Stimulated activated CD8-positive, alpha-beta memory T cell treated with anti-CD3 and anti-CD28 coated beads, Interleukin-2, amount 100 ng/mL, for 1 hour (primary cell): ENCODE measurements at regions not wholly inside any gene's neighbourhood (a gene's known extent, or its start where the extent isn't known, plus 50 kb on each side); places are given as distances from the start of the nearest gene placed in this dataset.
A peak's percentile ranks its signal among the peaks of the same experiment; 100 is the strongest.
"Not testable (repeated sequence)": the region's sequence is repeated elsewhere in the genome, so short reads cannot be mapped to it uniquely, and the experiment has no call there.

Experiments
- DNase-seq, 2 donors: peaks; one replicate each; pipeline ENCODE4 v3.0.0-alpha.2; 2020; ENCODE audit warnings: low read depth in 2 of 2

- no peak for DNase-seq
These were observed 155.2 kb upstream of the C2CD4B start for GRCh38 chr15:62320259-62320658.

- no peak for DNase-seq
These were observed 158.3 kb upstream of the C2CD4B start for GRCh38 chr15:62323353-62323890.

GRCh38 chr15:62324382-62324781 is 159.3 kb upstream of the C2CD4B start:
- DNase-seq: no peak

- DNase-seq: no peak
These were observed 160.5 kb upstream of the C2CD4B start for GRCh38 chr15:62325597-62325996.

GRCh38 chr15:62326460-62327011 is 161.5 kb upstream of the C2CD4B start:
- no peak for DNase-seq

GRCh38 chr15:62327406-62327805 is 162.3 kb upstream of the C2CD4B start:
- DNase-seq: no peak

GRCh38 chr15:62332472-62332871 is 167.4 kb upstream of the C2CD4B start:
- DNase-seq: not testable (repeated sequence)

GRCh38 chr15:62334536-62334935 is 169.5 kb upstream of the C2CD4B start:
- DNase-seq: no peak

GRCh38 chr15:62337934-62338333 is 172.8 kb upstream of the C2CD4B start:
- DNase-seq: no peak

GRCh38 chr15:62338497-62338896 is 173.4 kb upstream of the C2CD4B start:
- DNase-seq: no peak

GRCh38 chr15:62342959-62343358 is 177.9 kb upstream of the C2CD4B start:
- DNase-seq: no peak

GRCh38 chr15:62343397-62343796 is 178.3 kb upstream of the C2CD4B start:
- no peak for DNase-seq

- DNase-seq: peak; percentile 0 to 10
These were observed 179.9 kb upstream of the C2CD4B start for GRCh38 chr15:62344806-62345539.

- no peak for DNase-seq
These were observed 181.1 kb upstream of the C2CD4B start for GRCh38 chr15:62346168-62346567.

- DNase-seq: no peak
These were observed 183.0 kb upstream of the C2CD4B start for GRCh38 chr15:62348118-62348517.

- DNase-seq: no peak
These were observed 183.5 kb upstream of the C2CD4B start for GRCh38 chr15:62348623-62349022.

GRCh38 chr15:62352817-62353216 is 187.7 kb upstream of the C2CD4B start:
- no peak for DNase-seq

GRCh38 chr15:62357431-62357830 is 192.3 kb upstream of the C2CD4B start:
- no peak for DNase-seq

- no peak for DNase-seq
These were observed 194.3 kb upstream of the C2CD4B start for GRCh38 chr15:62359416-62359815.

- DNase-seq: no peak
These were observed 195.4 kb upstream of the C2CD4B start for GRCh38 chr15:62360332-62361097.

GRCh38 chr15:62362144-62362543 is 197.1 kb upstream of the C2CD4B start:
- no peak for DNase-seq

GRCh38 chr15:62362608-62363007 is 197.5 kb upstream of the C2CD4B start:
- DNase-seq: no peak

- no peak for DNase-seq
These were observed 198.8 kb upstream of the C2CD4B start for GRCh38 chr15:62363913-62364312.
